Limb (tissue), 2 donors: ENCODE measurements at regions not wholly inside any gene's neighbourhood (a gene's known extent, or its start where the extent isn't known, plus 50 kb on each side); places are given as distances from the start of the nearest gene placed in this dataset.

ENCODE experiments used
- DNase-seq, 2 donors: peaks; one replicate each; pipeline ENCODE4 v3.0.0-alpha.2; 2016; ENCODE audit errors: extremely low spot score in 2 of 2

DNA sequence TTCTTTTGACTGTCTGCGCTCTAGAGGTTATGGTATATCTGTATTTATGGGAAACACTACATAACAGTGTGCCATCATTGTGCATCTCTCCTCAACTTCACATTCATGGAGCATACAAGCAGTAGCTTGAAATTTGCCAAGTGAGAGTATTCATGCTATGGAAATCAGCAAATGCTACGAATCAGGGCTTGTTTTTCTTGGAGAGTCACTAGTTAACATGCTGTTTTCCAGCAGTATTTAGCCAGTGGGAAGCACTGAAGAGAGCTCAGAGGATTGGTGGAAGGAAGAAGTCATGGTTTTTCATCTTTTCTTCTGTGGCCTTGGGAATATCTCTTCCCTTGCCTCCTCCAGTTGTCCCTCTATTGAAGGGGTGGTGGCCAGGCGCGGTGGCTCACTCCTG lies 303.0 kb downstream of the PSAT1 start:
- DNase-seq: no peak

DNA sequence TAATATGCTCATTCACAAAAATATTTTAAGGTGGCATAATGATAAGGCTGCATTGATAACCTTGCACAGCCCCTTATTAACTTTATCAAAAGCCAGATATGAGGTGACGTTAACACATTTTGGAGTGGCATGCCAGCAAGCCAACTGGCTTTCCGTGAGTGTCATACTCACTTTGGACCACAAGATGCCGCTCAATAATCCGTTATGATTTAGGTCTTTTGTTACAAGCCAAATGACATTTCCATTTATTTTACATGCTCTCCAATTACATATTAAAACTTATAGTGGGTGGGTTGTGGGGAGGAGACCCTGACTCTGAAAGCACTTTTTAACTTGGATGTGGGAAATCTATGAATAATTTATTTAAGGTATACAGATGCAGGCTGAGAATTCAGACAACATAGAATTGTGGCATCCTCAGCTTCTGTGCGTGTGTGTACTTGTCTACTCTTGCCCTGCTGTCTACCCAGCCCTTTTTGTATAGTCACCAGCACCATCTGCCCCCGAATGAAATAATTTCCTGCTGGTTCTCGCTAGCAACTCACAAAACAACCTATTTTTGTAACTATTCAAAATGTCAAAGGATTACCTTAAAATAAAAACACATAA lies 305.1 kb downstream of the PSAT1 start:
- peak; percentile 56 to 71 for DNase-seq

DNA sequence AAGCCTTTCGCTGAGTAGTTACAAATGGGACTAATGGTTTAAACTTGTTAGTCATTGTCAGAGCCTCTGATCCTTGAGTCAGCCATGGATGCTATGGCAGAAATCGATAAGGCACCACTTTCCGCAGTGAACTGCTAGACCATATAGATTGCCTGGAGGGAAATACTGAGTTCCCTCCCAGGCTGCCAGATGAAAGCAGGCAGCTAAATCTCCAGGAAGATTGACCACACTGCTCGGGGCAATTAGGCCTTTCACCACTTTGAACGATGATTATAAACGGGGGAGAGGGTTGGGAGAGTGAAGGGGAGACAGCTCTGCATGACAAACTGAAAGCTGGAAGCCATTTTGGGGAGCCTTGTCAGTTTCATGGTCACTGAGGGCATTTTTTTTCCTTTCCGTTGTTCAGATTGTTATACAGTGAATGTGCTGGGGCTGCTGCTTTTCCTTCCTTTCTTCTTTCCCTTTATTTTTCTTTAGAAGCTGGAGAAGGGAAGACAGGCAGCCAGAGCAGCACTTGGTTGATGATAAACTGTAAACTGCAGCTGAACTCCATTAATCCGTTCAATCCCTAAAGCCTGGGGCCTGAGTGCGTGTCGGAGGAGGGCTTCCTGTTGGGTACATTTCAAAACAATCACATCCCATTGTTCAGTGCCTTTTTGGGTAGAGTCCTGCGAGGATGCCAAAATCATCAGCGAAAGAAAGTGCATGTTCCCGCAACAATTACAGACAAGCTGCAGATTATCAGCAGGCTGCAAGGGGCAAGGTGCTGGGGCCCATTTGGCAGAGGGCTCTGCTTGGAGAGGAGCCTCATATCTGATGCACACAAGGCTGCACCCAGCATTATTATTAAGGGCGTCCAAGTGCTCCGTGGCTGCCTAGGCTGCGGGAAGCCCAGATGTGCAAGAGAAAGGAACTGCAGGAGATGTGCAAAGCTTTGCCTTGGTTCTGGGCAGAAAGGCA lies 308.4 kb downstream of the PSAT1 start:
- DNase-seq: peak in 1 of 2 donors; percentile 23

DNA sequence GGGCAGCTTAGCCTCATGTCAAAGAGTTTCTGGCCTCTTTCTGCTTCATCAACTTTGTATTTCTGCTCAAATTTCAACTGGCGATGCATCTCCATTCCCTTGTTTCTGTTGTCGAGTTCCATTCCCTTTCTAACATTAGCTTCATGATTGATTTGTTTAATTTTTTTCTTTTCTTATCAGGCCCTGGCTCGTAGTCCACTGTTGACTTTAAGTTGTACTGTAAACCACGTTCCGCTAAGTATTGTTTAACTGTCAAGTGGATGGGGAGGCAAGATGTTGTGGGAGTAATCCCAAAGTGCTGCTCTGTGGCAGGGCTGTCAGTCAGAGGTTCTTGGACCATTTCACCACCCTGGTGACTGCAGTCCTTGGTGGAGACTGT lies 309.1 kb downstream of the PSAT1 start:
- DNase-seq: no peak

DNA sequence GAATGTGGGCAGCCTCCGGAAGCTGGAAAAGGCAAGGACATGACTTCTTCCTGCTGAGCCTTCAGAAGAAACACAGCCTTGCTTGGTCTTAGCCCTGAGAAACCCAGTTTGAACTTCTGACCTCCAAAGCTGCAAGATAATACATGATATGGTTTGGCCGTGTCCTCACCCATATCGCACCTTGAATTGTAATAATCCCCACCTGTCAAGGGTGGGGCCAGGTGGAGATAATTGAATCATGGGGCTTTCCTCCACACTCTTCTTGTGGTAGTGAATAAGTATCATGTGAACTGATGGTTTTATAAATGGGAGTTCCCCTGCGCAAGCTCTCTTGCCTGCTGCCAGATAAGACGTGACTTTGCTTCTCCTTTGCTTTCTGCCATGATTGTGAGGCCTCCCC lies 310.9 kb downstream of the PSAT1 start:
- no peak for DNase-seq

DNA sequence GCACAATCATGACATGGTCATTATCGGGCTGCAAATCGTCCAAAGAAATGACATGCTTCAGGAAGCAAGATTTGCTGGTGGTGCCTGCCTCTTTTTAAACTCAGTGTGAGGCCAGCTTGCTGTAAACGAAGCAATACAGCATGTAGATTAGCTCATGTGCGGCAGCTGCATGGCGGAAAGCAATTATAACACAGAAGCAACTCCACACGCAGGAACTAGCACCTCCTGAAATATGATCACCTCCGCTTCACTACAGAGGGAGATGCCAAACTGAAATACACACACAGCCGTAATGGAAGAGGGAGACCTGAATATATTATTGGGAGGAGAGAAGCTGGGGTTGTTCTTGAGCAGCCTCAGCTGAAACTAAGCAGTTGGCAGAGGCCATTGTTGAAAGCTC lies 312.5 kb downstream of the PSAT1 start:
- DNase-seq: peak in 1 of 2 donors; percentile 15

DNA sequence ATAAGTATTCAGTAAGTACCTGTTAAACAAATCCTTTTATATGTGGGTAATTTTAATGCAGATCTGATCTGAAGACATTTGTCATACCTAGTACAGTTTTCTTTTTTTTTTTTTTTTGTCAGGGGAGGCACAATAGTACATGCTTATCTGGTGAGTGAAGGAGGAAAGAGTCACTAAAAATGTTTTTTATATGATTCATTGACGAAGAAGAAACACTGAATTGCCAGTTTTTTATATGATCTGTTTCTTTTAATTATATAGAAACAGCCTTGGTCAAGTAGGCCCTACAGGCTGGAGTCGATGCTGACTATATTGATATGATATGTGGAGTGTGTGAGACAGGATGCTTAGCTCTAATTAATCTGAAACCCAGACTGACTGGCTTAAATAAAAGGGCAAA lies 315.2 kb downstream of the PSAT1 start:
- no peak for DNase-seq

DNA sequence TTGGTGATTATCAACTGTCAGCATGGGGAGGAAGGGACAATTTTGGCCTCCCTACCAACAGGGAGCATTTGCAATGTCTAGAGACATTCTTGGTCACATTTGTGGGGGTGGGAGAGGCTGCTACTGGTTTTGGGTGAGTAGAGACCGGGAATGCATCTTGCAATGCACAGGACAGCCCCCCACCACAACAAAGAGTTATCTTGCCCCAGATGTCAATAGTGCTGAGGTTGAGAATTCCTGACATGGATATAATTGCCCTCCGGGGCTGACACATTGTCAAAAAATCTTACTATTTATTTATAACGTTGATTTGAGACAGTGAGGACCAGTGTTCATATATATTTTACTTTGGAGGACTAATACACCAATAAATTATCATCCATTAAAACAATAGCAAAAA lies 316.1 kb downstream of the PSAT1 start:
- no peak for DNase-seq

DNA sequence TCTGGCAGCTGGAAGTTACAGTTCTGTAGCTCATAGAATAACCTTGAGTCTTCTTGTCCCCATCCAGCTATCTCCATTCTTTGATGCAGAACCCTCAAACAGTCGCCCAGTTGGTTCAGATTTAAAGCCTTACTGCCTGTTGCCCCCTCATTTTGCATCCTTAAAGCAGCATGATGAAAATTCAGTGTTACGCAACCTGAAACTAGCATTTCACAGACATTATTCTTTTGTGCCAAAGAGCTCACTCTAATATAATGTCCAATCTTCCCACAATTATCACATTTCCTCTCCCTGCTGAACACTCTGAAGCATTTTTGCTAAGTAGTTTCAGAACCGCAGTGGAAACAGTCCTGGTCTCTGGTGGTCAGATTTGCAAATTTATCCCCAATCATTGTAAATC lies 318.0 kb downstream of the PSAT1 start:
- DNase-seq: no peak

DNA sequence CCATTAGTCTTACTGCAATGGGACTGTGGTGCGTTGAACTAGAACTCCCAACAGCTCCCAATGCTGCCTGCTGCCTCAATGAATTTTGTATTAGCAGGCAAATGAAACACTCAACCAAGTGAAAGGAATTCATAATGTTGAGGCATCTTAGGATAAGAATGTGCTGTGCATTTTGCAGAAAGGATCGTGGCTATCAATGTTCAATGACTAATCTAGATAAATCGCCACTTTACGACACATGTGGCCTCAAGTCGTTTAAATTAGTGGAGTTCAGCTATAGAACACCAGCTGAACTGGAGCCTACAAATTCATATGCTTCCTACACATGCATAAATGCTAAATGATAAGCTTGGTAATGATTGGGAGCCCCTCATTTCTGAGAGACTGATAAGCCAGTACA lies 318.4 kb downstream of the PSAT1 start:
- DNase-seq: no peak

DNA sequence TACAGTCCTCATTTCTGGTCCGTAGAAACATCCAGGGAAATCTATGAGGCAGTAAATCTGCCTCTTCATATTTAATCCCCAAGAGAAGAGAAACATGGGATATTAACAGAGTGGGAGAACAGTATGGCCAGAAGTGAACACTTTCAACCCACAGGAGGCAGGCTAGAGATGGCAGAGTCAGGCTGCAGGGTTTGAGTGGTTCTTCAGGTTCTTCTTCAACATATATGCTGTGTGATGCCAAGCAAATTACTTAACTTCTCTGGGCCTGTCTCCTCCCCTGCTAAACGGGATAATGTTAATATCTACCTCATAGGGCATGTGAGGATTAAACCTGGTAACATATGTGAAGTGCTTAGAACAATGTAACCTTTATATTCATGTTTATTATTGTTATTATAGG lies 321.8 kb downstream of the PSAT1 start:
- no peak for DNase-seq

DNA sequence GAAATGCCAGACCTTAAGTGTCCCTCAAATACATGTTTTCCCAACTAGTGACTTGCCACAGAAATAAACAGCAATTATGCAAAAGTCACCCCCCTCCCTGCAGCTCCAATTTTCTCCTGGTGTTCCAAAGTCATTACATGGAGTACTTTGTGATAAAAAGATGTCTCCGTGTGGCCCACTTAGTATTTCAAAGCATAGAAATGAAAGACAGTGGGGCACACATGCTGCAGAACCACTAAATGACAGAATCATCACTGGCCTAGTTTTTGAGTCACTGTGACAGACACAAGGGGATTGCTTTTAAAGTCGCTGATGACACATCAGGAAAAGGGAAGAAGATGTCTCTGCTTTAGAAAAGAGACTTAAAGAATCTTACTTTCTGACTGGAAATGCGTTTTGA lies 323.4 kb downstream of the PSAT1 start:
- DNase-seq: no peak

DNA sequence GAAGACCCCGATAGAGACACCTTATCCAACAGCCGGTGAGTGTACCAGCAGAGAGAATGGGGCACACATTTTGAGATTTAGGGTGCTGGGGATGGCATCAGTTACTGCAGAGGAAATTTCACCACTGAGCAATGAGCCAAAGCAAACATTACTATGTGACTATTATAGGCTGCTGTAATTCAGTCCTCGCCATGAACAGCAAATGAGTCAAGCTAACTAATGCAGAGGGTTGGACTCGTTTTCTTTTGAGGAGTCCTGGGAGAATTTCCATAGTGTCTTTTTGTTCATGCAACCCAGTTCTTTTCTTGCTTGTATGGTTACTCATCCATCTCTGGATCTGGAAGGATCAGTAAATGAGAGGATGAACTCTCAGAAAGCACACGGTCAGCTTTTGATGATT lies 323.8 kb downstream of the PSAT1 start:
- DNase-seq: no peak

DNA sequence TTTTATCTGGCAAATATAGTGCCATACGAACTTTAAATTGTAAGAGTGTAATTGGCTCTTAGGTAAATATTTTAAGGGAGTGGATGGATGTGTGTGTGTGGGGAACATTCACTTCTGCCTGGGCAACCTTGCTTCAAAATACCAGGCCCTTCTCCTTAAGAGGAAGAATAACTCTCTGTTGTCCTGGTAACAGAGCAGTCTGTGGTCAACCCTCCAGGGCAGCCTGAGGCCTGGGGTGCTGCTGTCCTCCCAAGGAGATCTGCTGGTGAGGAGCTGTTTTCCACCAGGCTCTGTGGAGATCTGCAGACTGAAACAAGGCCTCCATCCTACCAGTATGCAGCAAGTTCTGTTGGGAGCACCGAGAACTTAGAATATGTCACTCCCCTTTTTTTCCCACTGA lies 325.2 kb downstream of the PSAT1 start:
- DNase-seq: no peak

DNA sequence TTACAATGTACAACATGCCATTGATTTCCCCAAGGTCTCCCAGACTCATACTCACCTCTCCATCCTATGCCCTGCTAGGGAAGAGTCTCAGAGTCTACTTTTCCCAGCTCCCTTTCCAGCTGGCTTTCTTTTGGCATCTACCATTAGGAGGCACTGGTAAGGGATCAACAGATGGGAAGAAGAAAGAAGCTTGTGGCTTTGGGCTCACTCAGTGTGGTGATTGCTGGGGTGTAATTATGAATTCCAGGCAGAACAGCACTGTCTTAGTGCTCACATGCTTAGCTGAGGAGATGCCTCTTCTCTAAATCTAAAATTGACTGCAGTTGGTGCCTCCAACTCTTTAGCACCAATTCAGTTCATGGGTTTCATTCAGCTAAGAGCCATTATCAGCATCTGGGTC lies 330.0 kb downstream of the PSAT1 start:
- DNase-seq: no peak

DNA sequence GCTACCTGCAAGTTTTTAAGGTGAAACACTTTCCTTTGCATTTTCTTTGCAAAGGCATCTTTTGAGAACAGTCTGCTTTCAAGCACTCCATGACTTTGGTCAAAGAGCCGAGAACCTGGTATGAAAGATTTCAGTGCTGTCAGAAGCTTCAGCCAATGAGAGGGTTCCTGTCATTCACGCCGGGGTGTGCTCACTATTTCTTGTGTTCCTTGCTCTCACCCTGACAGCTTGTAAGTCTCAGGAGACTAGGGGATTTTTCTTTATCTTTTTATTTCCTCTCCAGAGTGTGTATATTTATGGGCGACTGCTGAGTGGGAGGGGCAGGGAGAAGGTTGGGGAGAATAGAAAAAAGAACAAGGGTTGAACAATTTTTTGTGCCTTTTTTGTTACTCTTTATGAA lies 334.0 kb downstream of the PSAT1 start:
- DNase-seq: no peak

DNA sequence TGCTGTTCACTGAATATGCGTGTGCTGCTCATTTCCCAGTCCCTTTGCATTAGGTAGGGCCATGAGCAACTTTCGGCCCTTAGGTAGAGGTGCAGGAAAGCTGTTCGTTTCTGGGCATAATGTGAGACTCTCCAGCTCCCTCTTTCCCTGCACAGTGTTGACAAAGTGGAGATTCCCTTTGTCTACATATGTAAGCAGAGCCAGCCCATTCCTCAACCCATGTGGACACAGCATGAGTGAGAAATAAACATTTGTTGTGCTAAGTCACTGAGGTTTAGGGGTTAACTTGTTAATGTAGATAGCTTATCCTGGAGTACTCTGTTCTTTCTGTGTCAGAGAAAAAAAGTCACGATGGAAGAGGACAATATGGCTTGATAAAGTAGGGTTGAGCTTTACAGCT lies 343.8 kb downstream of the PSAT1 start:
- DNase-seq: no peak

DNA sequence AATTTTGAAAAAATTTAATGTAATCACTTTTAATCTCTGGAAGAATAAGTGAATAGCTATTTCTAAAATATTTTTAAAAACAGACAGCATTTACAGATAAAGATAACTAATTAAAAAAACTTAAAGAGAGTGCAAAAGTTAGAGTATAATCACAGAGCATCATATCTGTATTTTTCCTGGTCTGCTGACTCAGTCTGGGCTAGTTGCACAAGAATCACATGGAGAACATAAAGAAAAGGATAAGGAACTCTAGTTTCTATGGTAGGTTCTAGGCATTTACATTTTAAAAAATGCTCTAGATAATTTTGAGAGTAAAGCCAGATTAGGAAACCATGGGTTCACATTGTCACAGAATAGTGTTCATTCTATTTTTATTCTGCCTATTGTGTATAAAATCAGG lies 347.4 kb downstream of the PSAT1 start:
- no peak for DNase-seq

DNA sequence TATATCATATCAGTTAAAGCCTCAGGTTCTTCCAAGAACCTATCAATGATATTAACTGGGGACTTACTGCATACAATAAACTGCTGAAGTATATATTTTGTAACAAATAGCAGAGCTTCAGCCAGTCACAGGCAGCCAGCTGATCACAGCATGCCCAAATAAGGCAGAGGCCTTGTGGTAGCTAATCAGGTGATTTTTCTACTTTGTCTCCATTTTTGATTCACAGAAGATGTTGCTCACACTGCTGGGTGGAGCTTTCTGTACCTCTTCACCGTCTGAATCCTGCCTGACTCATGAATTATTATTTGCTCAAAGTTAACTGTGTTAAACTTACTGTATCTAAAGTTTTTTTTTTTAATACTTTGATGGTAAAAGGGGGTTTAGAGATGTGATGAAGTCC lies 357.4 kb downstream of the PSAT1 start:
- no peak for DNase-seq

DNA sequence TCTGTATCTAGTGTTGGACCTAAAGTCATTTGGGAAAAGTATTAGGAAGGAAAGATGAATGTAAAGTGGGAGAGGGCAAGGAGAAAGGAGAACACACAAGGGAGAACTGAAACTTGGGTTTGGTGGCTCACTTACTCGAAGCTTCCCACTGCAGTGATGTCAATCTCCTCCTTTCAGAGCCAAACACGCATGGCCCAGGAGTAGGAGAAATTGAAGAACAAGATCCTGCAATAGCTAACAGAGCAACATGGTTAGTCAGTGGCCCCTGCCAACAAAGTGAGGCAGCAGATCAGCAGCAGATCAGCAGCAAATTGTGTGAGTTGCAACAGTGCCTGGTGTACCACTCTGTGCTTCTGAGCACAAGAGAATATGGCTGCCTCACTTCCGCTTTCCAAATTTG lies 366.4 kb downstream of the PSAT1 start:
- DNase-seq: no peak

DNA sequence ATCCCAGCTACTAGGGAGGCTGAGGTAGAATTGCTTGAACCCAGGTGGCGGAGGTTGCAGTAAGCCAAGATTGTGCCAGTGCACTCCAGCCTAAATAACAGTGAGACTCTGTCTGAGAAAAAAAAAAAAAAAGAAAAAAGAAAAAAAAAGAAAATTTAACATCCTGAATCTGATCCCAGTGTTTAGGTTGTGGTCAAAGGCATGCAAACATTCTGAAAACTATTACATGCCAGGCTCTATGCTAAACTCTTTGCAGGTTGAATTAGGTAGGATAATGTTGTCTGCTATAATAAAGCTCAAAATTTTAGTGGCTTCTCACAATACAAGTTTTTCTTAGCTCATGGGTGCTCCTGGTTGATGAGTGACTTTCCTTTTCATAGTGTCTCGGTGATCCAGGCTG lies 367.4 kb downstream of the PSAT1 start:
- DNase-seq: no peak

DNA sequence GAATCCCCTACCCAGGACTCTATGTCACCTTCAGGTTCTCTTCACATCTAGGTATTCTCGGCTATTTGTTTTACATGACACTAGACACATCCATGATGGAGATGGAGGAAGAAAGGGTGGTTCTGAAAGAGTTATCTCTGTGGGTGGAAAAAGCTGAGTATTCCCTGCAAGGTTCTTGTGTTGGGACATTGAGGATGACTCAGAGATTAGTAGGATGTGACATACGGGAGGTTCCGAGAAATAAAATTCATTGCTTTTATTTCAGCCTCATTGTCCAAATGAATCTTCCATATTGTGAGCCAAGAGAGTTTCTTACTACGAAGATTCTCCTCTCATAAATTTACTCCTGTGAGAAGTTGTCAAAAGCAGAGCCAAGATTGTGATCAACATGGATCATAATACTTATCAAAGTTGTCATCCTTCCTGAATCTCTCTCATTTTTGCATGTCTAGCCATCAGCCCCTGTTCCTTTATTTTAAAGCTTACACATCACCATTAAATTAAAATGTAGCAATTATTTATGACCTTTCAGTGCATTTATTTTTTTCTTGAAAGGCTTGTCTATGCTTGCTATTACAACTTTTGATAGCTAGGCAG lies 370.0 kb downstream of the PSAT1 start:
- no peak for DNase-seq
